PC-3 (cell line): ENCODE measurements at regions not wholly inside any gene's neighbourhood (a gene's known extent, or its start where the extent isn't known, plus 50 kb on each side); places are given as distances from the start of the nearest gene placed in this dataset.

Experiments
- ATAC-seq: fragments of 200-7000 bp; cut with Tn5 transposase; 2 replicates; pipeline ENCODE4 v1.9.1; 2020; ENCODE audit warnings: mild to moderate bottlenecking, moderate library complexity
- BruUV-seq: library from RNA; stranded (reverse); fragments of 400-500 nt; replicated peaks from 2 replicates; lab custom pipeline; 2021; lab: Mats Ljungman, UMichigan
- CTCF ChIA-PET: fragments of 300-600 bp; sonication (Branson Sonifier 250); formaldehyde crosslinking; loops from one replicate; lab custom pipeline; 2022; ENCODE audit warnings: antibody characterized with exemption; lab: Charles Lee
- POLR2A ChIA-PET: fragments of 300-600 bp; sonication (Branson Sonifier 250); formaldehyde crosslinking; loops from one replicate; lab custom pipeline; 2022; ENCODE audit warnings: antibody characterized with exemption; ENCODE audit not compliant: unreplicated experiment; lab: Charles Lee
- DNase-seq: peaks from one replicate; pipeline ENCODE4 v3.0.0-alpha.2; 2015
- H2AFZ ChIP-seq: fragments of 300-600 bp; sonication (generic); 2 replicates; pipeline ENCODE4 v1.6.0; 2016; ENCODE audit warnings: antibody characterized with exemption, low read length
- H3F3A ChIP-seq: fragments of 300-600 bp; sonication (generic); one replicate; pipeline ENCODE4 v1.6.0; 2017; ENCODE audit warnings: antibody characterized with exemption, low read length, control low read depth, mild to moderate bottlenecking; ENCODE audit not compliant: unreplicated experiment
- H3K27ac ChIP-seq: fragments of 300-600 bp; sonication (generic); 2 replicates; pipeline ENCODE4 v1.5.1; 2016; ENCODE audit warnings: mild to moderate bottlenecking, low read length
- H3K27me3 ChIP-seq: fragments of 300-600 bp; sonication (generic); 2 replicates; pipeline ENCODE4 v1.6.1; 2016; ENCODE audit warnings: low read length, mixed read lengths
- H3K36me3 ChIP-seq: fragments of 300-600 bp; sonication (generic); 2 replicates; pipeline ENCODE4 v1.6.1; 2016; ENCODE audit warnings: low read depth, mixed run types, low read length, mixed read lengths
- H3K4me1 ChIP-seq: fragments of 300-600 bp; sonication (generic); 2 replicates; pipeline ENCODE4 v1.5.1; 2016; ENCODE audit warnings: low read length; ENCODE audit not compliant: insufficient read depth
- H3K4me2 ChIP-seq: fragments of 300-600 bp; sonication (generic); 2 replicates; pipeline ENCODE4 v1.6.0; 2016; ENCODE audit warnings: low read length
- H3K4me3 ChIP-seq: fragments of 300-600 bp; sonication (generic); 2 replicates; pipeline ENCODE4 v1.5.1; 2016; ENCODE audit warnings: mild to moderate bottlenecking, low read length, mixed read lengths
- H3K79me2 ChIP-seq: fragments of 300-600 bp; sonication (generic); 2 replicates; pipeline ENCODE4 v1.6.1; 2017; ENCODE audit warnings: low read length, mixed read lengths
- H3K9ac ChIP-seq: fragments of 300-600 bp; sonication (generic); 2 replicates; pipeline ENCODE4 v1.6.0; 2016; ENCODE audit warnings: mild to moderate bottlenecking, low read length
- H3K9me2 ChIP-seq: fragments of 300-600 bp; sonication (generic); replicated peaks from 2 replicates; pipeline ENCODE4 v1.6.1; 2016; ENCODE audit warnings: mixed run types, low read length, mixed read lengths
- H3K9me3 ChIP-seq: fragments of 300-600 bp; sonication (generic); 2 replicates; pipeline ENCODE4 v1.6.1; 2016; ENCODE audit warnings: low read length, mixed read lengths
- H4K20me1 ChIP-seq: fragments of 300-600 bp; sonication (generic); 2 replicates; pipeline ENCODE4 v1.6.1; 2016; ENCODE audit warnings: low read length, mixed read lengths
- CTCF ChIP-seq: fragments of 300-600 bp; sonication (generic); conservative IDR thresholded peaks from 2 replicates; pipeline ENCODE4 v1.5.1; 2017; ENCODE audit warnings: antibody characterized with exemption, low read depth, mild to moderate bottlenecking, low read length
- EZH2 ChIP-seq: fragments of 300-600 bp; sonication (generic); IDR thresholded peaks from one replicate; pipeline ENCODE4 v1.6.1; 2017; ENCODE audit warnings: antibody characterized with exemption, mild to moderate bottlenecking, low read length; ENCODE audit not compliant: unreplicated experiment
- EZH2phosphoT487 ChIP-seq: fragments of 300-600 bp; sonication (generic); IDR thresholded peaks from 2 replicates; pipeline ENCODE4 v1.6.1; 2018; ENCODE audit warnings: mild to moderate bottlenecking, antibody characterized with exemption, low read length, borderline replicate concordance
- intact Hi-C: fragments of 100-400 bp; cut with micrococcal nuclease; formaldehyde crosslinking; loops from 2 replicates; pipeline ENCODE4 v1.9.0; 2023

GRCh38 chr7:46315891-46316290, 394.8 kb upstream of the IGFBP3 start:
- no peak for ATAC-seq
- POLR2A ChIA-PET: no interaction called here
- no peaks in the 10 kb centered on the region for H3K79me2 ChIP-seq
- no peak overlapping the region for H3K9ac ChIP-seq
- H3K9me3 ChIP-seq: no peaks in the 10 kb centered on the region
- CTCF ChIA-PET: interaction anchor here (0.5 kb wide), 1 partner anchor 446 kb away, joined by 3 read pairs; no protein-coding TSS in a partner anchor
- H2AFZ ChIP-seq: no peak overlapping the region
- no peaks in the 10 kb centered on the region; the same call in 1 of the 2 replicates for H3K9me2 ChIP-seq
- peak; percentile 58 for DNase-seq
- no peak for TF ChIP-seq CTCF
- TF ChIP-seq EZH2phosphoT487: no peak
- TF ChIP-seq EZH2: no peak
- H3K4me2 ChIP-seq: no peak overlapping the region
- no TSS peak for BruUV-seq
- no peaks in the 10 kb centered on the region for H3F3A ChIP-seq
- intact Hi-C loops: no loop called here
- H4K20me1 ChIP-seq: no peaks in the 10 kb centered on the region
- H3K4me1 ChIP-seq: no peaks in the 10 kb centered on the region
- H3K27ac ChIP-seq: no peak overlapping the region
- no peak overlapping the region for H3K4me3 ChIP-seq
- no peaks in the 10 kb centered on the region for H3K36me3 ChIP-seq
- H3K27me3 ChIP-seq: no peaks in the 10 kb centered on the region

- POLR2A ChIA-PET: no interaction called here
- H4K20me1 ChIP-seq: no peaks in the 10 kb centered on the region
- no peak overlapping the region for H3K4me3 ChIP-seq
- ATAC-seq (peak; percentile 57; the same call in 1 of the 2 replicates), DNase-seq (peak; percentile 51)
- no peaks in the 10 kb centered on the region for H3K27me3 ChIP-seq
- CTCF ChIA-PET: no interaction called here
- TF ChIP-seq EZH2phosphoT487: no peak
- no peak for TF ChIP-seq CTCF
- no peak for TF ChIP-seq EZH2
- H3K79me2 ChIP-seq: no peaks in the 10 kb centered on the region
- H3K27ac ChIP-seq: no peak overlapping the region
- no peaks in the 10 kb centered on the region for H3F3A ChIP-seq
- no peak overlapping the region for H2AFZ ChIP-seq
- H3K9me2 ChIP-seq: no peaks in the 10 kb centered on the region
- no TSS peak for BruUV-seq
- H3K4me2 ChIP-seq: no peak overlapping the region
- peaks cover 13% of the 10 kb centered on the region; the same call in 1 of the 2 replicates for H3K9me3 ChIP-seq
- no peaks in the 10 kb centered on the region for H3K36me3 ChIP-seq
- intact Hi-C loops: no loop called here
- H3K9ac ChIP-seq: no peak overlapping the region
- no peaks in the 10 kb centered on the region for H3K4me1 ChIP-seq
Measured at GRCh38 chr7:46301677-46302076, 380.6 kb upstream of the IGFBP3 start.

GRCh38 chr7:46297515-46297914, 376.4 kb upstream of the IGFBP3 start:
- H3F3A ChIP-seq: no peaks in the 10 kb centered on the region
- CTCF ChIA-PET: no interaction called here
- no peak overlapping the region for H3K4me2 ChIP-seq
- no peaks in the 10 kb centered on the region for H3K9me2 ChIP-seq
- H3K27ac ChIP-seq: no peak overlapping the region
- H2AFZ ChIP-seq: no peak overlapping the region
- no peaks in the 10 kb centered on the region for H3K79me2 ChIP-seq
- BruUV-seq: no TSS peak
- no peaks in the 10 kb centered on the region for H4K20me1 ChIP-seq
- no peak overlapping the region for H3K4me3 ChIP-seq
- no peaks in the 10 kb centered on the region for H3K27me3 ChIP-seq
- DNase-seq (no peak), ATAC-seq (no peak)
- intact Hi-C loops: no loop called here
- TF ChIP-seq CTCF (no peak), EZH2phosphoT487 (no peak), EZH2 (no peak)
- peaks cover 4% of the 10 kb centered on the region for H3K4me1 ChIP-seq
- POLR2A ChIA-PET: no interaction called here
- H3K9me3 ChIP-seq: peaks cover 17% of the 10 kb centered on the region; the same call in 1 of the 2 replicates
- no peaks in the 10 kb centered on the region for H3K36me3 ChIP-seq
- H3K9ac ChIP-seq: no peak overlapping the region
